NB4 (cell line): ENCODE measurements at regions not wholly inside any gene's neighbourhood (a gene's known extent, or its start where the extent isn't known, plus 50 kb on each side); places are given as distances from the start of the nearest gene placed in this dataset.

Source experiments
- CTCF ChIP-seq: IDR thresholded peaks from one replicate; pipeline ENCODE4 v1.5.1; 2012; ENCODE audit warnings: low read depth, low read length
- MAX ChIP-seq: IDR thresholded peaks from 2 replicates; pipeline ENCODE4 v1.6.1; 2011; ENCODE audit warnings: low read depth, low read length
- POLR2A ChIP-seq: IDR thresholded peaks from 2 replicates; pipeline ENCODE4 v1.6.1; 2011; ENCODE audit warnings: mild to moderate bottlenecking; ENCODE audit not compliant: insufficient read length; ENCODE audit errors: extremely low read depth

GRCh38 chr11:23723861-23724260, 773.0 kb upstream of the LUZP2 start:
- TF ChIP-seq CTCF (no peak), POLR2A (no peak), MAX (no peak)
